Brain pericyte (primary cell): ENCODE measurements at regions not wholly inside any gene's neighbourhood (a gene's known extent, or its start where the extent isn't known, plus 50 kb on each side); places are given as distances from the start of the nearest gene placed in this dataset.
A peak's percentile ranks its signal among the peaks of the same experiment; 100 is the strongest.
"Not testable (repeated sequence)": the region's sequence is repeated elsewhere in the genome, so short reads cannot be mapped to it uniquely, and the experiment has no call there.

Experiments used
- DNase-seq: peaks from one replicate; pipeline ENCODE4 v3.0.0-alpha.2; 2012; ENCODE audit warnings: low read depth, low spot score

- DNase-seq: no peak
These were observed 142.8 kb downstream of the NECTIN1 start for GRCh38 chr11:119586181-119586580.

- no peak for DNase-seq
These were observed 143.8 kb downstream of the NECTIN1 start for GRCh38 chr11:119585043-119585781.

GRCh38 chr11:119584193-119585042 is 144.6 kb downstream of the NECTIN1 start:
- no peak for DNase-seq

GRCh38 chr11:119583585-119583984 is 145.4 kb downstream of the NECTIN1 start:
- no peak for DNase-seq

GRCh38 chr11:119581396-119581795 is 147.6 kb downstream of the NECTIN1 start:
- not testable (repeated sequence) for DNase-seq

- DNase-seq: no peak
These were observed 148.2 kb downstream of the NECTIN1 start for GRCh38 chr11:119580751-119581150.

GRCh38 chr11:119580081-119580480 is 148.9 kb downstream of the NECTIN1 start:
- no peak for DNase-seq

GRCh38 chr11:119578521-119579191 is 150.3 kb downstream of the NECTIN1 start:
- DNase-seq: no peak

- no peak for DNase-seq
These were observed 150.9 kb upstream of the THY1 start for GRCh38 chr11:119573858-119574257.

GRCh38 chr11:119572481-119573424 is 149.8 kb upstream of the THY1 start:
- no peak for DNase-seq

GRCh38 chr11:119571311-119571710 is 148.3 kb upstream of the THY1 start:
- no peak for DNase-seq

GRCh38 chr11:119567688-119568582 is 145.0 kb upstream of the THY1 start:
- peak; percentile 38 for DNase-seq

GRCh38 chr11:119566319-119566718 is 143.3 kb upstream of the THY1 start:
- DNase-seq: no peak

- not testable (repeated sequence) for DNase-seq
These were observed 142.7 kb upstream of the THY1 start for GRCh38 chr11:119565693-119566092.

GRCh38 chr11:119560961-119561360 is 138.0 kb upstream of the THY1 start:
- no peak for DNase-seq

- no peak for DNase-seq
These were observed 137.3 kb upstream of the THY1 start for GRCh38 chr11:119560291-119560690.

- DNase-seq: no peak
These were observed 129.1 kb upstream of the THY1 start for GRCh38 chr11:119552106-119552485.

GRCh38 chr11:119551420-119552105 is 128.6 kb upstream of the THY1 start:
- no peak for DNase-seq

GRCh38 chr11:119550053-119550752 is 127.2 kb upstream of the THY1 start:
- DNase-seq: no peak
